ENCODE measurements at regions not wholly inside any gene's neighbourhood (a gene's known extent, or its start where the extent isn't known, plus 50 kb on each side); places are given as distances from the start of the nearest gene placed in this dataset.

DNA sequence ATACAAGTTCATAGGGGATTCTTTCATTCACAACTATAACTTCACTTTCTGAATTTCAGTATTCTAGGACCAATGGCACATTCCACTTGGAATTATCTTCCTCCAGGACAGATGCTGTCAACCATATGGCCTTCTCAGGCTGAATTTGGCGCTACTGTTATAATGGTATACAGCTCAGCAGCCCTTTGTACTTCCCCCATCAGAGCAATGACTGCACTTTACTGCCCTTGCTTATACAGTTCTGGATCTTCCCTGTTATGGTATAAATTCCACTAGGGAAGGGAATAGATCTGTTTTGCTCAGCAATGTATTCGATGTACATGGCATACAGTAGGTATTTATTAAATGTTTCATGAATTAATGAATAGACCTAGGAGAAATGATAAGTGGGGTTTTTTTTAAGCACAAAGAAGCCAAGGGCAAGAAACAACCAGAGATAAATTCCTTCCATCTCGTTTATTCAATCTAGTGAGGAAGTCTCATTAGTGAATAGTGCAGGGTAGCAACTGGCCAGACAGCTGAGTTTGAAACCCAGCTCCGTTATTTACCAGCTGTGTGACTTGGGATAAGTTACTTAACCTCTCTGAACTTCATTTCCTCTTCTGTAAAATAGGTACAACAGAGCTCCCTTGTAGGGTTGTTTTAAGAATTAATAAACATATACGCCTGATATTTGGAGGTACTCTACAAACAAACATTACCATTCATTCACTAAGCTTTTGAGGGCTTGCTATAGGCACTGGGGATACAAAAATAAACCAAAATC, 97.1 kb upstream of the PRDM1 start:
- TF ChIP-seq, protein P1, sequence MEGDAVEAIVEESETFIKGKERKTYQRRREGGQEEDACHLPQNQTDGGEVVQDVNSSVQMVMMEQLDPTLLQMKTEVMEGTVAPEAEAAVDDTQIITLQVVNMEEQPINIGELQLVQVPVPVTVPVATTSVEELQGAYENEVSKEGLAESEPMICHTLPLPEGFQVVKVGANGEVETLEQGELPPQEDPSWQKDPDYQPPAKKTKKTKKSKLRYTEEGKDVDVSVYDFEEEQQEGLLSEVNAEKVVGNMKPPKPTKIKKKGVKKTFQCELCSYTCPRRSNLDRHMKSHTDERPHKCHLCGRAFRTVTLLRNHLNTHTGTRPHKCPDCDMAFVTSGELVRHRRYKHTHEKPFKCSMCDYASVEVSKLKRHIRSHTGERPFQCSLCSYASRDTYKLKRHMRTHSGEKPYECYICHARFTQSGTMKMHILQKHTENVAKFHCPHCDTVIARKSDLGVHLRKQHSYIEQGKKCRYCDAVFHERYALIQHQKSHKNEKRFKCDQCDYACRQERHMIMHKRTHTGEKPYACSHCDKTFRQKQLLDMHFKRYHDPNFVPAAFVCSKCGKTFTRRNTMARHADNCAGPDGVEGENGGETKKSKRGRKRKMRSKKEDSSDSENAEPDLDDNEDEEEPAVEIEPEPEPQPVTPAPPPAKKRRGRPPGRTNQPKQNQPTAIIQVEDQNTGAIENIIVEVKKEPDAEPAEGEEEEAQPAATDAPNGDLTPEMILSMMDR (IDR thresholded peaks at IDR 0.05) = no peak
- no peak for TF ChIP-seq POLR2A (IDR thresholded peaks at IDR 0.05)
